ENCODE measurements at regions not wholly inside any gene's neighbourhood (a gene's known extent, or its start where the extent isn't known, plus 50 kb on each side); places are given as distances from the start of the nearest gene placed in this dataset.

GRCh38 chr12:105986779-105987684, 151.7 kb downstream of the NUAK1 start:
- WGBS (ENCODE audit: insufficient coverage): 96% methylated on average over 4 of the region's 4 CpGs
- TF ChIP-seq, protein P1, sequence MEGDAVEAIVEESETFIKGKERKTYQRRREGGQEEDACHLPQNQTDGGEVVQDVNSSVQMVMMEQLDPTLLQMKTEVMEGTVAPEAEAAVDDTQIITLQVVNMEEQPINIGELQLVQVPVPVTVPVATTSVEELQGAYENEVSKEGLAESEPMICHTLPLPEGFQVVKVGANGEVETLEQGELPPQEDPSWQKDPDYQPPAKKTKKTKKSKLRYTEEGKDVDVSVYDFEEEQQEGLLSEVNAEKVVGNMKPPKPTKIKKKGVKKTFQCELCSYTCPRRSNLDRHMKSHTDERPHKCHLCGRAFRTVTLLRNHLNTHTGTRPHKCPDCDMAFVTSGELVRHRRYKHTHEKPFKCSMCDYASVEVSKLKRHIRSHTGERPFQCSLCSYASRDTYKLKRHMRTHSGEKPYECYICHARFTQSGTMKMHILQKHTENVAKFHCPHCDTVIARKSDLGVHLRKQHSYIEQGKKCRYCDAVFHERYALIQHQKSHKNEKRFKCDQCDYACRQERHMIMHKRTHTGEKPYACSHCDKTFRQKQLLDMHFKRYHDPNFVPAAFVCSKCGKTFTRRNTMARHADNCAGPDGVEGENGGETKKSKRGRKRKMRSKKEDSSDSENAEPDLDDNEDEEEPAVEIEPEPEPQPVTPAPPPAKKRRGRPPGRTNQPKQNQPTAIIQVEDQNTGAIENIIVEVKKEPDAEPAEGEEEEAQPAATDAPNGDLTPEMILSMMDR (IDR thresholded peaks at IDR 0.05): no peak
- Histone ChIP-seq H3K4me3 (ENCODE audit: low read length) (no peak overlapping the region), H3K36me3 (ENCODE audit: control insufficient read depth, insufficient read depth, low read length) (no peaks in the 10 kb centered on the region), H3K9me3 (ENCODE audit: control insufficient read depth, insufficient read depth, low read length) (no peaks in the 10 kb centered on the region), H3K27me3 (ENCODE audit: control insufficient read depth, insufficient read depth, low read length) (no peaks in the 10 kb centered on the region), H3K27ac (ENCODE audit: low read length) (no peak overlapping the region), H3K4me1 (ENCODE audit: control insufficient read depth, insufficient read depth, low read length) (no peaks in the 10 kb centered on the region)
- Mint-ChIP-seq H3K9me3 (peaks cover 0 to 4% of the 10 kb centered on the region in 2 donors), H3K36me3 (no peaks in the 10 kb centered on the region), H3K4me1 (no peaks in the 10 kb centered on the region), H3K4me3 (no peak overlapping the region), H3K27ac (no peak overlapping the region), H3K27me3 (ENCODE audit: low read depth in 2 of 2) (peaks cover 8 to 11% of the 10 kb centered on the region in 2 donors)
- DNase-seq (no peak), ATAC-seq (no peak)
- intact Hi-C loops (cut with micrococcal nuclease): no loop called here

GRCh38 chr12:105987685-105988035, 151.1 kb downstream of the NUAK1 start:
- no peaks in the 10 kb centered on the region for H3K4me1 Mint-ChIP-seq
- Histone ChIP-seq H3K4me1 (ENCODE audit: control insufficient read depth, insufficient read depth, low read length) (no peaks in the 10 kb centered on the region), H3K9me3 (ENCODE audit: control insufficient read depth, insufficient read depth, low read length) (no peaks in the 10 kb centered on the region), H3K4me3 (ENCODE audit: low read length) (no peak overlapping the region), H3K27me3 (ENCODE audit: control insufficient read depth, insufficient read depth, low read length) (no peaks in the 10 kb centered on the region), H3K36me3 (ENCODE audit: control insufficient read depth, insufficient read depth, low read length) (no peaks in the 10 kb centered on the region), H3K27ac (ENCODE audit: low read length) (no peak overlapping the region)
- 80% methylated on average over 3 of the region's 3 CpGs for WGBS (ENCODE audit: insufficient coverage)
- peaks cover 14% of the 10 kb centered on the region in 2 donors for H3K27me3 Mint-ChIP-seq (ENCODE audit: low read depth in 2 of 2)
- H3K4me3 Mint-ChIP-seq: no peak overlapping the region
- TF ChIP-seq, protein P1 (IDR thresholded peaks at IDR 0.05): no peak
- H3K9me3 Mint-ChIP-seq: peaks cover 0 to 4% of the 10 kb centered on the region in 2 donors
- DNase-seq: no peak
- H3K36me3 Mint-ChIP-seq: no peaks in the 10 kb centered on the region
- no peak for ATAC-seq
- intact Hi-C loops (cut with micrococcal nuclease): no loop called here
- no peak overlapping the region for H3K27ac Mint-ChIP-seq

- intact Hi-C loops (cut with micrococcal nuclease): no loop called here
- no peak overlapping the region for H3K4me3 Mint-ChIP-seq
- no peak overlapping the region for H3K27ac Mint-ChIP-seq
- 84% methylated on average over 14 of the region's 14 CpGs for WGBS (ENCODE audit: insufficient coverage)
- no peaks in the 10 kb centered on the region for H3K4me1 Mint-ChIP-seq
- no peaks in the 10 kb centered on the region for H3K27me3 ChIP-seq (ENCODE audit: control insufficient read depth, insufficient read depth, low read length)
- H3K36me3 ChIP-seq (ENCODE audit: control insufficient read depth, insufficient read depth, low read length): no peaks in the 10 kb centered on the region
- ATAC-seq (no peak), DNase-seq (no peak)
- TF ChIP-seq, protein P1 (IDR thresholded peaks at IDR 0.05): no peak
- peaks cover 0 to 4% of the 10 kb centered on the region in 2 donors for H3K9me3 Mint-ChIP-seq
- no peaks in the 10 kb centered on the region for H3K36me3 Mint-ChIP-seq
- H3K4me1 ChIP-seq (ENCODE audit: control insufficient read depth, insufficient read depth, low read length): no peaks in the 10 kb centered on the region
- peaks cover 7 to 16% of the 10 kb centered on the region in 2 donors for H3K27me3 Mint-ChIP-seq (ENCODE audit: low read depth in 2 of 2)
- no peak overlapping the region for H3K4me3 ChIP-seq (ENCODE audit: low read length)
- no peaks in the 10 kb centered on the region for H3K9me3 ChIP-seq (ENCODE audit: control insufficient read depth, insufficient read depth, low read length)
- no peak overlapping the region for H3K27ac ChIP-seq (ENCODE audit: low read length)
Observed at GRCh38 chr12:105992849-105993740, 145.7 kb downstream of the NUAK1 start.

Data from natural killer cell (primary cell).